ENCODE measurements at regions not wholly inside any gene's neighbourhood (a gene's known extent, or its start where the extent isn't known, plus 50 kb on each side); places are given as distances from the start of the nearest gene placed in this dataset.
"Not testable (repeated sequence)": the region's sequence is repeated elsewhere in the genome, so short reads cannot be mapped to it uniquely, and the experiment has no call there.

DNA sequence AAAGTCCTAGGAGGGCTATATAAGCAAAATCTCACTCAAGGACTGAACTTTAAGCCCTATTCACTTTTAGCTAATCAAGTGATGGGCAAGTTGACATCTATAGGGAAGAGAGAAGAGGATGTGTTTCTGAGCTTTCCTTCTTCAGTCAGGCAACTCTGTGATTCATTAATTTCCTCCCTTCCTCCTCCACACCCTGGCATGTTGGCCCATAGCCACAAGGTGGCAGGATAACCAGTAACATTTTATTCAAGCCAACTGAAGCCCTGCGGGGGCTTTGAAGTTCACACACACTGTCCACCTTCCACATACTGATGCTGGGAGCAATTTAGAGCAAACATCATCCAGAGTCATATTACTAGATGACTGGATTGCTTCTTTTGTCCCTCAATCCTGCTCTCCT is 111.9 kb upstream of the POTEB2 start:
- TF ChIP-seq, protein P1, sequence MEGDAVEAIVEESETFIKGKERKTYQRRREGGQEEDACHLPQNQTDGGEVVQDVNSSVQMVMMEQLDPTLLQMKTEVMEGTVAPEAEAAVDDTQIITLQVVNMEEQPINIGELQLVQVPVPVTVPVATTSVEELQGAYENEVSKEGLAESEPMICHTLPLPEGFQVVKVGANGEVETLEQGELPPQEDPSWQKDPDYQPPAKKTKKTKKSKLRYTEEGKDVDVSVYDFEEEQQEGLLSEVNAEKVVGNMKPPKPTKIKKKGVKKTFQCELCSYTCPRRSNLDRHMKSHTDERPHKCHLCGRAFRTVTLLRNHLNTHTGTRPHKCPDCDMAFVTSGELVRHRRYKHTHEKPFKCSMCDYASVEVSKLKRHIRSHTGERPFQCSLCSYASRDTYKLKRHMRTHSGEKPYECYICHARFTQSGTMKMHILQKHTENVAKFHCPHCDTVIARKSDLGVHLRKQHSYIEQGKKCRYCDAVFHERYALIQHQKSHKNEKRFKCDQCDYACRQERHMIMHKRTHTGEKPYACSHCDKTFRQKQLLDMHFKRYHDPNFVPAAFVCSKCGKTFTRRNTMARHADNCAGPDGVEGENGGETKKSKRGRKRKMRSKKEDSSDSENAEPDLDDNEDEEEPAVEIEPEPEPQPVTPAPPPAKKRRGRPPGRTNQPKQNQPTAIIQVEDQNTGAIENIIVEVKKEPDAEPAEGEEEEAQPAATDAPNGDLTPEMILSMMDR (IDR thresholded peaks at IDR 0.05) = not testable (repeated sequence)
- not testable (repeated sequence) for TF ChIP-seq SP1 (CRISPR knock-in tag; conservative IDR thresholded peaks at IDR 0.05); AFF4 (CRISPR knock-in tag; IDR thresholded peaks at IDR 0.05; ENCODE audit: borderline replicate concordance); CREM (CRISPR knock-in tag; IDR thresholded peaks at IDR 0.05); KAT7 (CRISPR knock-in tag; IDR thresholded peaks at IDR 0.05; ENCODE audit: borderline replicate concordance); TEAD4 (CRISPR knock-in tag; IDR thresholded peaks at IDR 0.05); MYBL2 (CRISPR knock-in tag; IDR thresholded peaks at IDR 0.05); ELF4 (CRISPR knock-in tag; IDR thresholded peaks at IDR 0.05; ENCODE audit: low read depth); MAX (CRISPR knock-in tag; IDR thresholded peaks at IDR 0.05); ZSCAN18 (CRISPR knock-in tag; IDR thresholded peaks at IDR 0.05); JUN (CRISPR knock-in tag; IDR thresholded peaks at IDR 0.05)
- TF ChIP-seq, protein P2, sequence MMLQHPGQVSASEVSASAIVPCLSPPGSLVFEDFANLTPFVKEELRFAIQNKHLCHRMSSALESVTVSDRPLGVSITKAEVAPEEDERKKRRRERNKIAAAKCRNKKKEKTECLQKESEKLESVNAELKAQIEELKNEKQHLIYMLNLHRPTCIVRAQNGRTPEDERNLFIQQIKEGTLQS (CRISPR knock-in tag; conservative IDR thresholded peaks at IDR 0.05) = not testable (repeated sequence)

Measured in WTC11 (cell line).